Astrocyte of the spinal cord (primary cell): ENCODE measurements at regions not wholly inside any gene's neighbourhood (a gene's known extent, or its start where the extent isn't known, plus 50 kb on each side); places are given as distances from the start of the nearest gene placed in this dataset.
A peak's percentile ranks its signal among the peaks of the same experiment; 100 is the strongest.
"Not testable (repeated sequence)": the region's sequence is repeated elsewhere in the genome, so short reads cannot be mapped to it uniquely, and the experiment has no call there.

ENCODE experiments used
- DNase-seq: peaks from one replicate; pipeline ENCODE4 v3.0.0; 2011; ENCODE audit warnings: low read depth, low spot score
- H3K4me3 ChIP-seq: 2 replicates; pipeline ENCODE4 v1.5.1; 2011; ENCODE audit warnings: low read depth, mild to moderate bottlenecking, low read length, moderate library complexity
- in situ Hi-C: cut with HindIII; loops from 2 replicates; pipeline ENCODE4 v1.10.0; 2017; ENCODE audit warnings: low sequenced_read_pairs
- TF ChIP-seq, protein P1 (sequence below): IDR thresholded peaks from 2 replicates; pipeline ENCODE4 v1.5.1; 2012; ENCODE audit warnings: low read depth, mild to moderate bottlenecking, low read length, inconsistent platforms

DNA sequence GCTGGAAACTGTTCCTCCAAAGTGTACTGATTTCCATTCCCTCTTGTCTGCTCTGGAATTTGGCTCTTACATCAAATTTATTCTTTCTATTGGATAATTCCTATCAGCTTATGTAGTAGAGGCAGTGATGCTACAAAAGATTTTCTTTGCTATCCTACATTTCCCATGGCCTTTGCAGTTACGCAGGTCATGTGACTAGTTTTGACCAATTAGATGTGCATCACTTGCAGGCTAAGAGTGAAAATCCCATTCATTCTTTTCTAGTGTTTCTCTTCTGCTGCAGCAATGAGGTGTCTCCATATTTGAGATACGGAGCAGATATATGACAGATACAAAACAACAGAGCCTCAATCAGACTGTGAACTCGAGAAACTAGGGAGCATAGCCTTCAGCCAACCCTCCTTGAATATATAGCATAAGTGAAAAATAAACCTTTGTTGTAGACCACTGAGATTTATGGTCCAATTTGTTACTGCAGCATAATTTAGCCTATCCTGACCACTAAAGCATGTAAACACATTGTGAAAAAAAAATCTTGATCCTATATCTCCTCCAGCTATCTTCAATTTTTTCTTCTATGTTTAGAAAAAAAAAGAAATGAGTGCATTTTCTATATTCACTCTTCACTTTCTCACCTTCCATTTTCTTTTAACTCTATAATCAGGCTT lies 102.0 kb downstream of the HNMT start:
- DNase-seq = no peak
- H3K4me3 ChIP-seq = no peak overlapping the region
- in situ Hi-C loops = no loop called here
- TF ChIP-seq, protein P1, sequence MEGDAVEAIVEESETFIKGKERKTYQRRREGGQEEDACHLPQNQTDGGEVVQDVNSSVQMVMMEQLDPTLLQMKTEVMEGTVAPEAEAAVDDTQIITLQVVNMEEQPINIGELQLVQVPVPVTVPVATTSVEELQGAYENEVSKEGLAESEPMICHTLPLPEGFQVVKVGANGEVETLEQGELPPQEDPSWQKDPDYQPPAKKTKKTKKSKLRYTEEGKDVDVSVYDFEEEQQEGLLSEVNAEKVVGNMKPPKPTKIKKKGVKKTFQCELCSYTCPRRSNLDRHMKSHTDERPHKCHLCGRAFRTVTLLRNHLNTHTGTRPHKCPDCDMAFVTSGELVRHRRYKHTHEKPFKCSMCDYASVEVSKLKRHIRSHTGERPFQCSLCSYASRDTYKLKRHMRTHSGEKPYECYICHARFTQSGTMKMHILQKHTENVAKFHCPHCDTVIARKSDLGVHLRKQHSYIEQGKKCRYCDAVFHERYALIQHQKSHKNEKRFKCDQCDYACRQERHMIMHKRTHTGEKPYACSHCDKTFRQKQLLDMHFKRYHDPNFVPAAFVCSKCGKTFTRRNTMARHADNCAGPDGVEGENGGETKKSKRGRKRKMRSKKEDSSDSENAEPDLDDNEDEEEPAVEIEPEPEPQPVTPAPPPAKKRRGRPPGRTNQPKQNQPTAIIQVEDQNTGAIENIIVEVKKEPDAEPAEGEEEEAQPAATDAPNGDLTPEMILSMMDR = no peak

DNA sequence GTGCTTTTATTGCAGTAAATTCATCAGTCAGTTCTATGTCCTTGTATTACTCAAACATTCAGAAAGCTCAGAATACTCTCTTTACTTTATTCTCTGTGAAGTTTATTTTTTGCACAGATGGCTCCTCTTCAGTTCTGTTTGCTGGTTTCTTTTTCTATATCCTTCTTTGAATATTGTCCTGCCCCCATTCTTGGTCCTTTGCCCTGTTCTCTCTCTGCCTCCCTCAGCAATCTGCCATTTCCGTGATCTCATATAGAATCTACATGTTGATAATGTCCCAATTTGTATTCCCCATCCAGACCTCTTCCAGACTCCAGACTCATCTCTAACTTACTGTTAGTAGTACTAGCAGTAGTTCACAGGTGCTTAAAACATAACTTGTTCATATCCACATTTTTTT lies 102.6 kb downstream of the HNMT start:
- TF ChIP-seq, protein P1 = no peak
- no peak for DNase-seq
- in situ Hi-C loops = no loop called here
- H3K4me3 ChIP-seq = no peak overlapping the region

DNA sequence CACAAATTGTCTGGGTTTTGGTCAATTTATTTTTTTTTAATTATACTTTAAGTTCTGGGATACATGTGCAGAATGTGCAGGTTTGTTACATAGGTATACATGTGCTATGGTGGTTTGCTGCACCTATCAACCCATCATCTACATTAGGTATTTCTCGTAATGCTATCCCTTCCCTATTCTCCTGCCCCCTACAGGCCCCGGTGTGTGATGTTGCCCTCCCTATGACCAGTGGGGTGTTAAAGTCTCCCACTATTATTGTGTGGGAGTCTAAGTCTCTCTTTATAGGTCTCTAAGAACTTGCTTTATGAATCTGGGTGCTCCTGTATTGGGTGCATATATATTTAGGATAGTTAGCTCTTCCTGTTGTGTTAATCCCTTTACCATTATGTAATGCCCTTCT lies 104.4 kb downstream of the HNMT start:
- in situ Hi-C loops, DNase-seq: not testable (repeated sequence)

DNA sequence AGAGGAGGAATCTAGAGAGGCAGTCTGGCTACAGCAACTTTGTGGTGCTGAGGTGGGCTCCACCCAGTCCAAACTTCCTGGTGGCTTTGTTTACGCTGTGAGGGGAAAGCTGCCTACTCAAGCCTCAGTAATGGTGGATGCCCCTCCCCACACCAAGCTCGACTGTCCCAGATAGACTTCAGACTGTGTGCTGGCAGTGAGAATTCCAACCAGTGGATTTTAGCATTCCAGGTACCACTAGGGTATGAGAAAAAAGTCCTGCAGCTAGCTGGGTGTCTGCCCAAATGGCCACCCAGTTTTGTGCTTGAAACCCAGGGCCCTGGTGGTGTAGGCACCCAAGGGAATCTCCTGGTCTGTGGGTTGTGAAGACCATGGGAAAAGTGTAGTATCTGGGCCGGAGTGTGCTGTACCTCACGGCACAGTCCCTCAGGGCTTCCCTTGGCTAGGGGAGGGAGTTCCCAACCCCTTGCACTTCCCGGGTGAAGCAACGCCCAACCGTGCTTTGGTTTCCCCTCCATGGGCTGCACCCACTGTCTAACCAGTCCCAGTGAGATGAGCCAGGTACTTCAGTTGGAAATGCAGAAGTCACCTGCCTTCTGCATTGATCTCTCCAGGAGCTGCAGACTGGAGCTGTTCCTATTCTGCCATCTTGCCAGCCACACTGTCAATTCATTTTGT lies 106.9 kb downstream of the HNMT start:
- H3K4me3 ChIP-seq, in situ Hi-C loops, DNase-seq: not testable (repeated sequence)

More for the DNA sequence above, 104.4 kb downstream of the HNMT start:
- not testable (repeated sequence) for H3K4me3 ChIP-seq

DNA sequence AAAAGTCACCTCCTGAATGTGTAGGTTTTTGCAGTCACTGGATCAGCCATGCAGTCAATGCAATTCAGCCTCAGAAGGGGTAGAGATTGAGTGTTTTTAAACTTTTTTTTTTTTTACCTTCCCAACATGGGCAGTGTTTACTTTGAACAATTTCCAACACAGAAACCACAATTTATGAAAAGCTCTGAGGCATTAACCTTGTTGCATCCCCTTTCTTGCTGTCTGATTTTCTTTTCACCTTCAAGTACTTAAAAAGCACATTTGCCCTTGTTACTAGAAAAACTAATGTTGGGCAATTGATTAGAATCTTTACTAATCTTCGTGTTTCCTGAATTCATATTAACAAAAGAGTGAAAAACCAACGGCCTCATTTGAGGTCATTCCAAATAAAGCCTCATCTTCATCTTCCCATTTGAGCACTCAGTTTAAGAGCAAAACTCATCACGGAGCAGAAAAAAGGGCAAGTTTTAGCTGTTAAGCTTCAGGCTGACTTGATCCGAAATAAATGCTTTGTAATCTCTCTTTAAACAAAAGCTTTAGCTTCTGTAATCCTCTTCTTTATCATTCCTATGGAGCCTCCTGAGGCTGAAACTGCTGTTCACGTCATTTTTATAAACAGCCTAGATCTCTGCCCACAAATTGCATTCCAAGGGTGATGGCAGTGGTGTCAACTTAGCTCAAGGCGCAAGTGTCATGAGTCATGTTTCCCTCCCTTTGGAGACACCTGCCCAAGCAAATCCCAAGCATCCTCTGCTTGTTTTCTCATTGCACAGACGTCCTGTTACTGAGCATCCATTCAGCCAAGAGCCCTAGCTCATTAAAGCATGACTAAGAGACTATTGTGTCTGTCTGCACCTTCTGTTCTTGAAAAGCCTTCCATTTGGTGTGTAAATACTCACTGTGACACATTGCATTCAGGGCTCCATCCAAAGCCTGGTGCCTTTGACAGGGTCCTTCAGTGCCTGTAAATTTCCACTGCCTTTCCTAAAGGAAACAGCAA lies 107.7 kb downstream of the HNMT start:
- in situ Hi-C loops = no loop called here
- peak; percentile 62 for DNase-seq
- TF ChIP-seq, protein P1 = no peak
- H3K4me3 ChIP-seq = no peak overlapping the region

DNA sequence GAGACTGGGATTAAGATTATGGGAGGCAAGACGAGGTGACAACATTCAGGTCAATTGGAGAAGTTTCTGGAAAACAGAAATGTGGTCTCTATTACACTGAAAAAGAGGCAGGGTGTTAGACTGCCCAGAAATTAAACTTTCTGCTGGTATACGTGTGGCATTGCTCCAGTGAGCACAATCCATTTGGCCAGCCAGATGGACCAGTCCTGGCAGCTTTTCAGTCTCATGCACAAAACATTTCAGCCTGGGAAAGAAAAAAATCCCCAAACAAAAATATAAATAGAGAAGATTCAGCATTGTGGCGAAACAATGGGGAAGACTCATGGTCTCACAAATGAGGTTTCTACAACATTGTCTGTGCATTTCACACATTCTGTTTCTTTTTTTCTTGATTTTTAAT lies 113.9 kb downstream of the HNMT start:
- in situ Hi-C loops = no loop called here
- DNase-seq = no peak

DNA sequence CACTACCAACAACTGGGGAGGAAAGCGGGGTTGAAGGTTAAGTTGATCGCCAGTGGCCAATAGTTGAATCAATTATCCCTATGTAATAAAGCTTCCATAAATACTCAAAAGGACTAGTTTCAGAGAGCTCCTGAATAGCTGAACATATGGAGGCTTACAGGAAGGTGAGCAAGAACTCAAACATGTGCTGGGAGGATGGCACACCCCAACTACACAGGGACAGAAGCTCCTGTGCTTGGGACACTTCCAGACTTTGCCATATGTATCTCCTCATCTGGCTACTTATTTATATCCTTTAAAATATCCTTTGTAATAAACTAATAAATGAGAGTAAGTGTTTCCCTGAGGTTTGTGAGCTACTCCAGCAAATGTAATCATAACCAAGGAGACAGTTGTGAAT lies 115.7 kb downstream of the HNMT start:
- in situ Hi-C loops = no loop called here
- no peak for DNase-seq
- TF ChIP-seq, protein P1 = no peak
- H3K4me3 ChIP-seq = no peak overlapping the region

More for the DNA sequence above, 113.9 kb downstream of the HNMT start:
- no peak overlapping the region for H3K4me3 ChIP-seq
- TF ChIP-seq, protein P1 = no peak
